ENCODE measurements at regions not wholly inside any gene's neighbourhood (a gene's known extent, or its start where the extent isn't known, plus 50 kb on each side); places are given as distances from the start of the nearest gene placed in this dataset.

DNA sequence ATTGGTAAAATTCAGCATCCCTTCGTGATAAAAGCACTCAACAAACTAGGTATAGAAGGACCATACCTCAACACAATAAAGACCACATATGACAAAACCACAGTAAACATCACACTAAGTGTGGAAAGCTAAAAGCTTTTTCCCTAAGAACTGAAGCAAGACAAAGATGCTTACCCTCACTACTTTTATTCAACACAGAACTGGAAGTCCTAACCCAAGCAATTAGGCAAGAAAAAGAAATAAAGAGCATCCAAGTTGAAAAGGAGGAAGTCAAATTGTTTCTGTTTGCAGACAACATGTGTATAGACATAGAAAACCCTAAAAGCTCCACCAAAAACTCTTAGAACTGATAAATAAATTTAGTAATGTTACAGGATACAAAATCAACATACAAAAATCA lies 271.7 kb downstream of the RBM43 start:
- Histone ChIP-seq H3K27ac (no peak overlapping the region), H3K4me1 (replicated peaks; ENCODE audit: insufficient read depth) (no peaks in the 10 kb centered on the region), H3K36me3 (ENCODE audit: low read depth) (no peaks in the 10 kb centered on the region), H4K20me1 (ENCODE audit: insufficient read depth) (no peaks in the 10 kb centered on the region), H2AFZ (no peak overlapping the region), H3K79me2 (ENCODE audit: low read depth) (no peaks in the 10 kb centered on the region), H3F3A (ENCODE audit: insufficient read depth, low read depth) (no peaks in the 10 kb centered on the region), H3K4me2 (no peak overlapping the region), H3K4me3 (no peak overlapping the region), H3K9me3 (ENCODE audit: insufficient read depth, low read depth) (no peaks in the 10 kb centered on the region), H3K27me3 (ENCODE audit: insufficient read depth, low read depth) (no peaks in the 10 kb centered on the region), H3K9me2 (ENCODE audit: insufficient read depth) (no peaks in the 10 kb centered on the region)
- TF ChIP-seq, protein P1, sequence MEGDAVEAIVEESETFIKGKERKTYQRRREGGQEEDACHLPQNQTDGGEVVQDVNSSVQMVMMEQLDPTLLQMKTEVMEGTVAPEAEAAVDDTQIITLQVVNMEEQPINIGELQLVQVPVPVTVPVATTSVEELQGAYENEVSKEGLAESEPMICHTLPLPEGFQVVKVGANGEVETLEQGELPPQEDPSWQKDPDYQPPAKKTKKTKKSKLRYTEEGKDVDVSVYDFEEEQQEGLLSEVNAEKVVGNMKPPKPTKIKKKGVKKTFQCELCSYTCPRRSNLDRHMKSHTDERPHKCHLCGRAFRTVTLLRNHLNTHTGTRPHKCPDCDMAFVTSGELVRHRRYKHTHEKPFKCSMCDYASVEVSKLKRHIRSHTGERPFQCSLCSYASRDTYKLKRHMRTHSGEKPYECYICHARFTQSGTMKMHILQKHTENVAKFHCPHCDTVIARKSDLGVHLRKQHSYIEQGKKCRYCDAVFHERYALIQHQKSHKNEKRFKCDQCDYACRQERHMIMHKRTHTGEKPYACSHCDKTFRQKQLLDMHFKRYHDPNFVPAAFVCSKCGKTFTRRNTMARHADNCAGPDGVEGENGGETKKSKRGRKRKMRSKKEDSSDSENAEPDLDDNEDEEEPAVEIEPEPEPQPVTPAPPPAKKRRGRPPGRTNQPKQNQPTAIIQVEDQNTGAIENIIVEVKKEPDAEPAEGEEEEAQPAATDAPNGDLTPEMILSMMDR (conservative IDR thresholded peaks at IDR 0.05): no peak
- TF ChIP-seq EZH2 (IDR thresholded peaks at IDR 0.05; ENCODE audit: low read depth): no peak
- intact Hi-C loops (cut with micrococcal nuclease; ENCODE audit: unreplicated experiment): no loop called here
- ChIA-PET POLR2A (ENCODE audit: unreplicated experiment) (no interaction called here), CTCF (no interaction called here)
- no TSS peak for BruUV-seq (replicated peaks)
- no peak for DNase-seq

- no peaks in the 10 kb centered on the region for H3F3A ChIP-seq (ENCODE audit: insufficient read depth, low read depth)
- intact Hi-C loops (cut with micrococcal nuclease; ENCODE audit: unreplicated experiment): no loop called here
- no peaks in the 10 kb centered on the region for H3K9me3 ChIP-seq (ENCODE audit: insufficient read depth, low read depth)
- BruUV-seq (replicated peaks): no TSS peak
- H3K4me3 ChIP-seq: no peak overlapping the region
- H3K27ac ChIP-seq: no peak overlapping the region
- POLR2A ChIA-PET (ENCODE audit: unreplicated experiment): no interaction called here
- H3K79me2 ChIP-seq (ENCODE audit: low read depth): no peaks in the 10 kb centered on the region
- no peaks in the 10 kb centered on the region for H3K9me2 ChIP-seq (ENCODE audit: insufficient read depth)
- no peaks in the 10 kb centered on the region for H3K36me3 ChIP-seq (ENCODE audit: low read depth)
- CTCF ChIA-PET: no interaction called here
- no peak overlapping the region for H2AFZ ChIP-seq
- H3K4me1 ChIP-seq (replicated peaks; ENCODE audit: insufficient read depth): no peaks in the 10 kb centered on the region
- no peaks in the 10 kb centered on the region for H4K20me1 ChIP-seq (ENCODE audit: insufficient read depth)
- no peak overlapping the region for H3K4me2 ChIP-seq
- TF ChIP-seq EZH2 (IDR thresholded peaks at IDR 0.05; ENCODE audit: low read depth): no peak
- TF ChIP-seq, protein P1 (conservative IDR thresholded peaks at IDR 0.05): no peak
- no peaks in the 10 kb centered on the region for H3K27me3 ChIP-seq (ENCODE audit: insufficient read depth, low read depth)
- DNase-seq: no peak
Measured at GRCh38 chr2:150985741-150986140, 275.9 kb downstream of the RBM43 start.

DNA sequence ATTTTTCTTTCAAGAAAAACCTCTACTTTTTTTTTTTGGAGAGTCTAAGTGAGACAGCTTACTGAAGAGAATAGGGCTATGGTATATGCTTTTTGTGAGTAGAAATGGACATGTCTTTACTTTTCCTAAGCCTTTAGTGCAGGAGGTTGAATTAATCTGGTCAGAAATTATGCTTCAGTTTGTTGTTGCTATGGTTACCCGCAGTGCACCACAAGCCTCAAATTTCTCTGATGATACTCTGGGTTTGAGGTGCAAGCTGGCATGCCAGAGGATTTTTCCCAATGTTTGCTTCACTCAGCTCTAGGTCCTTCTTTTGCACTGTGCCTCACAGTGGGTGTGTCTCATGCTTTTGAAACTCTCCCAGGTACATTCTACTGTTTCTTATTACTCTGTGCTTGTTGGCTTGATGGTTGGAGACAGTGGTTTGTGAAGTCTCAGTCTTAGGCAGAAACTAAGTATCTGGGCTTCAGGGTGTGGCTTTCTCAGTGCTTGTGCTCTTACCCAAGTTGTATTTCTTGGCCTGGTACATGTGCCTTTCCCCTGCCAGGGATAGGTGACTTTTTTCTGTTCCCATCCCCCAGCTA lies 278.3 kb downstream of the RBM43 start:
- CTCF ChIA-PET: no interaction called here
- H3K9me3 ChIP-seq (ENCODE audit: insufficient read depth, low read depth): no peaks in the 10 kb centered on the region
- no peak for DNase-seq
- H3K9me2 ChIP-seq (ENCODE audit: insufficient read depth): no peaks in the 10 kb centered on the region
- no peaks in the 10 kb centered on the region for H4K20me1 ChIP-seq (ENCODE audit: insufficient read depth)
- no peaks in the 10 kb centered on the region for H3F3A ChIP-seq (ENCODE audit: insufficient read depth, low read depth)
- no peaks in the 10 kb centered on the region for H3K79me2 ChIP-seq (ENCODE audit: low read depth)
- no peak overlapping the region for H2AFZ ChIP-seq
- no peaks in the 10 kb centered on the region for H3K27me3 ChIP-seq (ENCODE audit: insufficient read depth, low read depth)
- no peaks in the 10 kb centered on the region for H3K4me1 ChIP-seq (replicated peaks; ENCODE audit: insufficient read depth)
- H3K36me3 ChIP-seq (ENCODE audit: low read depth): no peaks in the 10 kb centered on the region
- H3K27ac ChIP-seq: no peak overlapping the region
- H3K4me3 ChIP-seq: no peak overlapping the region
- TF ChIP-seq EZH2 (IDR thresholded peaks at IDR 0.05; ENCODE audit: low read depth): no peak
- TF ChIP-seq, protein P1 (conservative IDR thresholded peaks at IDR 0.05): no peak
- BruUV-seq (replicated peaks): no TSS peak
- POLR2A ChIA-PET (ENCODE audit: unreplicated experiment): interaction anchor here (0.7 kb wide), 1 partner anchor 206 kb away, joined by 3 read pairs; no protein-coding TSS in a partner anchor
- H3K4me2 ChIP-seq: no peak overlapping the region
- intact Hi-C loops (cut with micrococcal nuclease; ENCODE audit: unreplicated experiment): no loop called here

Data from PC-9 (cell line).